ENCODE measurements at regions not wholly inside any gene's neighbourhood (a gene's known extent, or its start where the extent isn't known, plus 50 kb on each side); places are given as distances from the start of the nearest gene placed in this dataset.

- TF ChIP-seq, protein P1, sequence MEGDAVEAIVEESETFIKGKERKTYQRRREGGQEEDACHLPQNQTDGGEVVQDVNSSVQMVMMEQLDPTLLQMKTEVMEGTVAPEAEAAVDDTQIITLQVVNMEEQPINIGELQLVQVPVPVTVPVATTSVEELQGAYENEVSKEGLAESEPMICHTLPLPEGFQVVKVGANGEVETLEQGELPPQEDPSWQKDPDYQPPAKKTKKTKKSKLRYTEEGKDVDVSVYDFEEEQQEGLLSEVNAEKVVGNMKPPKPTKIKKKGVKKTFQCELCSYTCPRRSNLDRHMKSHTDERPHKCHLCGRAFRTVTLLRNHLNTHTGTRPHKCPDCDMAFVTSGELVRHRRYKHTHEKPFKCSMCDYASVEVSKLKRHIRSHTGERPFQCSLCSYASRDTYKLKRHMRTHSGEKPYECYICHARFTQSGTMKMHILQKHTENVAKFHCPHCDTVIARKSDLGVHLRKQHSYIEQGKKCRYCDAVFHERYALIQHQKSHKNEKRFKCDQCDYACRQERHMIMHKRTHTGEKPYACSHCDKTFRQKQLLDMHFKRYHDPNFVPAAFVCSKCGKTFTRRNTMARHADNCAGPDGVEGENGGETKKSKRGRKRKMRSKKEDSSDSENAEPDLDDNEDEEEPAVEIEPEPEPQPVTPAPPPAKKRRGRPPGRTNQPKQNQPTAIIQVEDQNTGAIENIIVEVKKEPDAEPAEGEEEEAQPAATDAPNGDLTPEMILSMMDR (IDR thresholded peaks at IDR 0.05) = no peak
- TF ChIP-seq POLR2A (IDR thresholded peaks at IDR 0.05) = no peak
Measured at GRCh38 chr6:41469156-41470028, 76.8 kb upstream of the FOXP4 start.
